Glutamatergic neuron (in vitro differentiated cells): ENCODE measurements at regions not wholly inside any gene's neighbourhood (a gene's known extent, or its start where the extent isn't known, plus 50 kb on each side); places are given as distances from the start of the nearest gene placed in this dataset.

Source experiments
- DNase-seq: peaks from one replicate; pipeline ENCODE4 v3.0.0; 2022
- H3K27ac Mint-ChIP-seq: one replicate; pipeline ENCODE4 v1.8.0; 2020; ENCODE audit warnings: mild to moderate bottlenecking, mixed read lengths, inconsistent platforms; ENCODE audit not compliant: unreplicated experiment
- H3K27me3 Mint-ChIP-seq: one replicate; pipeline ENCODE4 v1.8.0; 2020; ENCODE audit warnings: mild to moderate bottlenecking, moderate library complexity, mixed read lengths, inconsistent platforms; ENCODE audit not compliant: unreplicated experiment
- H3K36me3 Mint-ChIP-seq: one replicate; pipeline ENCODE4 v1.8.0; 2020; ENCODE audit warnings: mild to moderate bottlenecking, mixed read lengths, inconsistent platforms; ENCODE audit not compliant: unreplicated experiment
- H3K4me1 Mint-ChIP-seq: one replicate; pipeline ENCODE4 v1.8.0; 2020; ENCODE audit warnings: mild to moderate bottlenecking, low read depth, mixed read lengths, inconsistent platforms; ENCODE audit not compliant: unreplicated experiment
- H3K4me3 Mint-ChIP-seq: one replicate; pipeline ENCODE4 v1.8.0; 2020; ENCODE audit warnings: mild to moderate bottlenecking, mixed read lengths, inconsistent platforms; ENCODE audit not compliant: unreplicated experiment
- H3K9me3 Mint-ChIP-seq: one replicate; pipeline ENCODE4 v1.8.0; 2020; ENCODE audit warnings: mild to moderate bottlenecking, moderate library complexity, mixed read lengths, inconsistent platforms; ENCODE audit not compliant: unreplicated experiment
- CTCF ChIP-seq: fragments of 200-600 bp; sonication (generic); IDR thresholded peaks from one replicate; pipeline ENCODE4 v1.5.0; 2021; ENCODE audit not compliant: partially characterized antibody, unreplicated experiment

- no peaks in the 10 kb centered on the region for H3K36me3 Mint-ChIP-seq
- no peaks in the 10 kb centered on the region for H3K27me3 Mint-ChIP-seq
- no peak for DNase-seq
- H3K27ac Mint-ChIP-seq: no peak overlapping the region
- no peak for TF ChIP-seq CTCF
- no peak overlapping the region for H3K4me3 Mint-ChIP-seq
- H3K4me1 Mint-ChIP-seq: peaks cover 27% of the 10 kb centered on the region
- peaks cover 3% of the 10 kb centered on the region for H3K9me3 Mint-ChIP-seq
Measured at GRCh38 chr3:117699058-117699457, 989.5 kb downstream of the TUSC7 start.

GRCh38 chr3:117700573-117701360, 991.2 kb downstream of the TUSC7 start:
- Mint-ChIP-seq H3K4me1 (peaks cover 38% of the 10 kb centered on the region), H3K27ac (no peak overlapping the region), H3K9me3 (no peaks in the 10 kb centered on the region), H3K36me3 (no peaks in the 10 kb centered on the region), H3K4me3 (no peak overlapping the region), H3K27me3 (no peaks in the 10 kb centered on the region)
- no peak for TF ChIP-seq CTCF
- no peak for DNase-seq

GRCh38 chr3:117705011-117705410, 995.4 kb downstream of the TUSC7 start:
- Mint-ChIP-seq H3K4me1 (peaks cover 40% of the 10 kb centered on the region), H3K27ac (no peak overlapping the region), H3K4me3 (no peak overlapping the region), H3K36me3 (no peaks in the 10 kb centered on the region), H3K27me3 (no peaks in the 10 kb centered on the region), H3K9me3 (no peaks in the 10 kb centered on the region)
- TF ChIP-seq CTCF: no peak
- no peak for DNase-seq

GRCh38 chr3:117706037-117706436, 996.5 kb downstream of the TUSC7 start:
- H3K27me3 Mint-ChIP-seq: no peaks in the 10 kb centered on the region
- no peak overlapping the region for H3K4me3 Mint-ChIP-seq
- no peaks in the 10 kb centered on the region for H3K9me3 Mint-ChIP-seq
- no peaks in the 10 kb centered on the region for H3K36me3 Mint-ChIP-seq
- no peak for DNase-seq
- TF ChIP-seq CTCF: no peak
- H3K4me1 Mint-ChIP-seq: peaks cover 41% of the 10 kb centered on the region
- H3K27ac Mint-ChIP-seq: no peak overlapping the region

GRCh38 chr3:117706756-117707155, 997.2 kb downstream of the TUSC7 start:
- TF ChIP-seq CTCF: no peak
- Mint-ChIP-seq H3K27ac (no peak overlapping the region), H3K36me3 (no peaks in the 10 kb centered on the region), H3K4me3 (no peak overlapping the region), H3K9me3 (no peaks in the 10 kb centered on the region), H3K27me3 (no peaks in the 10 kb centered on the region), H3K4me1 (peaks cover 38% of the 10 kb centered on the region)
- DNase-seq: no peak
